ENCODE measurements at regions not wholly inside any gene's neighbourhood (a gene's known extent, or its start where the extent isn't known, plus 50 kb on each side); places are given as distances from the start of the nearest gene placed in this dataset.
A peak's percentile ranks its signal among the peaks of the same experiment; 100 is the strongest.

GRCh38 chr20:23136893-23137745 is 51.0 kb upstream of the CD93 start (continued):
- TF ChIP-seq, protein P1, sequence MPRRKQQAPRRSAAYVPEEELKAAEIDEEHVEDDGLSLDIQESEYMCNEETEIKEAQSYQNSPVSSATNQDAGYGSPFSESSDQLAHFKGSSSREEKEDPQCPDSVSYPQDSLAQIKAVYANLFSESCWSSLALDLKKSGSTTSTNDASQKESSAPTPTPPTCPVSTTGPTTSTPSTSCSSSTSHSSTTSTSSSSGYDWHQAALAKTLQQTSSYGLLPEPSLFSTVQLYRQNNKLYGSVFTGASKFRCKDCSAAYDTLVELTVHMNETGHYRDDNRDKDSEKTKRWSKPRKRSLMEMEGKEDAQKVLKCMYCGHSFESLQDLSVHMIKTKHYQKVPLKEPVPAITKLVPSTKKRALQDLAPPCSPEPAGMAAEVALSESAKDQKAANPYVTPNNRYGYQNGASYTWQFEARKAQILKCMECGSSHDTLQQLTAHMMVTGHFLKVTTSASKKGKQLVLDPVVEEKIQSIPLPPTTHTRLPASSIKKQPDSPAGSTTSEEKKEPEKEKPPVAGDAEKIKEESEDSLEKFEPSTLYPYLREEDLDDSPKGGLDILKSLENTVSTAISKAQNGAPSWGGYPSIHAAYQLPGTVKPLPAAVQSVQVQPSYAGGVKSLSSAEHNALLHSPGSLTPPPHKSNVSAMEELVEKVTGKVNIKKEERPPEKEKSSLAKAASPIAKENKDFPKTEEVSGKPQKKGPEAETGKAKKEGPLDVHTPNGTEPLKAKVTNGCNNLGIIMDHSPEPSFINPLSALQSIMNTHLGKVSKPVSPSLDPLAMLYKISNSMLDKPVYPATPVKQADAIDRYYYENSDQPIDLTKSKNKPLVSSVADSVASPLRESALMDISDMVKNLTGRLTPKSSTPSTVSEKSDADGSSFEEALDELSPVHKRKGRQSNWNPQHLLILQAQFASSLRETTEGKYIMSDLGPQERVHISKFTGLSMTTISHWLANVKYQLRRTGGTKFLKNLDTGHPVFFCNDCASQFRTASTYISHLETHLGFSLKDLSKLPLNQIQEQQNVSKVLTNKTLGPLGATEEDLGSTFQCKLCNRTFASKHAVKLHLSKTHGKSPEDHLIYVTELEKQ (CRISPR knock-in tag; IDR thresholded peaks at IDR 0.05) = no peak
- TF ChIP-seq, protein P2, sequence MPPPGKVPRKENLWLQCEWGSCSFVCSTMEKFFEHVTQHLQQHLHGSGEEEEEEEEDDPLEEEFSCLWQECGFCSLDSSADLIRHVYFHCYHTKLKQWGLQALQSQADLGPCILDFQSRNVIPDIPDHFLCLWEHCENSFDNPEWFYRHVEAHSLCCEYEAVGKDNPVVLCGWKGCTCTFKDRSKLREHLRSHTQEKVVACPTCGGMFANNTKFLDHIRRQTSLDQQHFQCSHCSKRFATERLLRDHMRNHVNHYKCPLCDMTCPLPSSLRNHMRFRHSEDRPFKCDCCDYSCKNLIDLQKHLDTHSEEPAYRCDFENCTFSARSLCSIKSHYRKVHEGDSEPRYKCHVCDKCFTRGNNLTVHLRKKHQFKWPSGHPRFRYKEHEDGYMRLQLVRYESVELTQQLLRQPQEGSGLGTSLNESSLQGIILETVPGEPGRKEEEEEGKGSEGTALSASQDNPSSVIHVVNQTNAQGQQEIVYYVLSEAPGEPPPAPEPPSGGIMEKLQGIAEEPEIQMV (tag; conservative IDR thresholded peaks at IDR 0.05; ENCODE audit: low read depth) = peak; percentile 3; the same call in 1 of the 2 replicates
- TF ChIP-seq FOSL1 (tag; conservative IDR thresholded peaks at IDR 0.05) = peak; percentile 74
- TF ChIP-seq CBX5 (IDR thresholded peaks at IDR 0.05; ENCODE audit: borderline replicate concordance, low read depth) = no peak
- TF ChIP-seq PREB (CRISPR knock-in tag; IDR thresholded peaks at IDR 0.05) = no peak
- no peak for TF ChIP-seq KDM1A (IDR thresholded peaks at IDR 0.05)
- TF ChIP-seq ZKSCAN8 (CRISPR knock-in tag; IDR thresholded peaks at IDR 0.05) = no peak
- TF ChIP-seq ZNF57 (CRISPR knock-in tag; IDR thresholded peaks at IDR 0.05) = no peak
- no peak for TF ChIP-seq BRCA1 (IDR thresholded peaks at IDR 0.05)
- no peak for TF ChIP-seq BRCA1 (CRISPR knock-in tag; IDR thresholded peaks at IDR 0.05)
- TF ChIP-seq POLR2AphosphoS5 (IDR thresholded peaks at IDR 0.05; ENCODE audit: control insufficient read depth, insufficient read depth, low read depth, low read length) = peak; percentile 62
- no peak for TF ChIP-seq TCFL5 (CRISPR knock-in tag; conservative IDR thresholded peaks at IDR 0.05)
- no peak for TF ChIP-seq ZNF140 (CRISPR knock-in tag; IDR thresholded peaks at IDR 0.05)
- TF ChIP-seq MITF (IDR thresholded peaks at IDR 0.05) = no peak
- no peak for TF ChIP-seq TAF15 (IDR thresholded peaks at IDR 0.05; ENCODE audit: low read depth, low read length)
- no peak for TF ChIP-seq MTF1 (CRISPR knock-in tag; IDR thresholded peaks at IDR 0.05; ENCODE audit: borderline replicate concordance)
- TF ChIP-seq ZNF41 (CRISPR knock-in tag; conservative IDR thresholded peaks at IDR 0.05) = no peak
- no peak; the same call in 1 of the 2 replicates for TF ChIP-seq NCOA1 (IDR thresholded peaks at IDR 0.05; ENCODE audit: low read depth)
- no peak for TF ChIP-seq MBD2 (IDR thresholded peaks at IDR 0.05; ENCODE audit: borderline replicate concordance, low read depth)
- peak in 1 of 2 experiments; percentile 45; a peak in 1 of 4 replicates for TF ChIP-seq MAZ (CRISPR knock-in tag; conservative IDR thresholded peaks at IDR 0.05 in 1 of 2, IDR thresholded peaks at IDR 0.05 in 1 of 2)
- TF ChIP-seq ESRRB (CRISPR knock-in tag; IDR thresholded peaks at IDR 0.05; ENCODE audit: borderline replicate concordance) = no peak
